H9 (cell line): ENCODE measurements at regions not wholly inside any gene's neighbourhood (a gene's known extent, or its start where the extent isn't known, plus 50 kb on each side); places are given as distances from the start of the nearest gene placed in this dataset.

Source experiments
- DNase-seq: peaks from one replicate; pipeline ENCODE4 v3.0.0-alpha.2; 2017
- H2AFZ ChIP-seq: one replicate; pipeline ENCODE4 v1.6.1; 2013; ENCODE audit warnings: mild to moderate bottlenecking, low read length, control low read depth, moderate library complexity
- H2AK5ac ChIP-seq: 2 replicates; pipeline ENCODE4 v1.6.1; 2013; ENCODE audit warnings: low read length, control low read depth, mixed read lengths; ENCODE audit not compliant: insufficient read length
- H2BK120ac ChIP-seq: one replicate; pipeline ENCODE4 v1.6.1; 2013; ENCODE audit warnings: low read depth, mild to moderate bottlenecking, low read length, control low read depth, inconsistent platforms; ENCODE audit not compliant: poor library complexity, severe bottlenecking
- H2BK12ac ChIP-seq: 2 replicates; pipeline ENCODE4 v1.6.1; 2013; ENCODE audit warnings: low read length, control low read depth, mixed read lengths, low read depth; ENCODE audit not compliant: insufficient read length
- H2BK15ac ChIP-seq: 2 replicates; pipeline ENCODE4 v1.6.1; 2013; ENCODE audit warnings: low read depth, low read length, control low read depth
- H2BK20ac ChIP-seq: one replicate; pipeline ENCODE4 v1.6.1; 2013; ENCODE audit warnings: low read depth, mild to moderate bottlenecking, low read length, control low read depth, inconsistent platforms; ENCODE audit not compliant: poor library complexity, severe bottlenecking
- H2BK5ac ChIP-seq: 2 replicates; pipeline ENCODE4 v1.6.1; 2013; ENCODE audit warnings: low read length, control low read depth, mixed read lengths; ENCODE audit not compliant: insufficient read length
- H3K14ac ChIP-seq: 2 replicates; pipeline ENCODE4 v1.6.1; 2013; ENCODE audit warnings: low read length, control low read depth; ENCODE audit not compliant: insufficient read depth
- H3K18ac ChIP-seq: 2 replicates; pipeline ENCODE4 v1.6.1; 2013; ENCODE audit warnings: low read depth, mild to moderate bottlenecking, mixed read lengths, low read length, control low read depth; ENCODE audit not compliant: insufficient read length
- H3K23ac ChIP-seq: 2 replicates; pipeline ENCODE4 v1.6.1; 2013; ENCODE audit warnings: low read length, control low read depth, mixed read lengths, low read depth; ENCODE audit not compliant: insufficient read length
- H3K23me2 ChIP-seq: 2 replicates; pipeline ENCODE4 v1.6.1; 2013; ENCODE audit warnings: low read depth, mild to moderate bottlenecking, mixed read lengths, low read length, control low read depth; ENCODE audit not compliant: insufficient read length, poor library complexity, severe bottlenecking
- H3K27ac ChIP-seq: 2 replicates; pipeline ENCODE4 v1.5.1; 2013; ENCODE audit warnings: low read length, control low read depth, mixed read lengths, low read depth; ENCODE audit not compliant: insufficient read length
- H3K27me3 ChIP-seq: 2 replicates; pipeline ENCODE4 v1.6.1; 2013; ENCODE audit warnings: low read length, control low read depth, inconsistent platforms; ENCODE audit not compliant: insufficient read depth
- H3K4ac ChIP-seq: 2 replicates; pipeline ENCODE4 v1.6.1; 2013; ENCODE audit warnings: low read depth, mild to moderate bottlenecking, control low read depth, inconsistent platforms, low read length, moderate library complexity
- H3K4me1 ChIP-seq: 2 replicates; pipeline ENCODE4 v1.6.1; 2013; ENCODE audit warnings: low read length, control low read depth, inconsistent platforms; ENCODE audit not compliant: insufficient read depth
- H3K4me2 ChIP-seq: 2 replicates; pipeline ENCODE4 v1.6.1; 2013; ENCODE audit warnings: low read length, control low read depth, mixed read lengths; ENCODE audit not compliant: insufficient read length, insufficient read depth
- H3K56ac ChIP-seq: 2 replicates; pipeline ENCODE4 v1.6.1; 2013; ENCODE audit warnings: low read depth, mild to moderate bottlenecking, mixed read lengths, low read length, control low read depth; ENCODE audit not compliant: insufficient read length
- H3K79me1 ChIP-seq: 2 replicates; pipeline ENCODE4 v1.6.1; 2013; ENCODE audit warnings: low read depth, mild to moderate bottlenecking, moderate library complexity, low read length, control low read depth, inconsistent platforms; ENCODE audit not compliant: insufficient read depth, poor library complexity, severe bottlenecking
- H3K79me2 ChIP-seq: 2 replicates; pipeline ENCODE4 v1.6.1; 2013; ENCODE audit warnings: low read length, control low read depth, inconsistent platforms; ENCODE audit not compliant: insufficient read depth
- H3K9ac ChIP-seq: 2 replicates; pipeline ENCODE4 v1.6.1; 2013; ENCODE audit warnings: low read length, control low read depth, mixed read lengths; ENCODE audit not compliant: insufficient read length; ENCODE audit errors: extremely low read depth
- H3K9me3 ChIP-seq: one replicate; pipeline ENCODE4 v1.6.1; 2013; ENCODE audit warnings: low read depth, low read length, inconsistent platforms; ENCODE audit not compliant: control insufficient read depth
- H3T11ph ChIP-seq: one replicate; pipeline ENCODE4 v1.6.1; 2013; ENCODE audit warnings: mild to moderate bottlenecking, low read length, control low read depth, inconsistent platforms
- H4K20me1 ChIP-seq: one replicate; pipeline ENCODE4 v1.6.1; 2013; ENCODE audit not compliant: control insufficient read depth, insufficient read length, insufficient read depth
- H4K5ac ChIP-seq: 2 replicates; pipeline ENCODE4 v1.6.1; 2013; ENCODE audit warnings: low read depth, mild to moderate bottlenecking, mixed read lengths, low read length, control low read depth; ENCODE audit not compliant: insufficient read length
- H4K8ac ChIP-seq: replicated peaks from 2 replicates; pipeline ENCODE4 v1.6.1; 2013; ENCODE audit warnings: low read length, control low read depth, mixed read lengths, low read depth; ENCODE audit not compliant: insufficient read length
- H4K91ac ChIP-seq: 2 replicates; pipeline ENCODE4 v1.6.1; 2013; ENCODE audit warnings: low read depth, mild to moderate bottlenecking, moderate library complexity, mixed read lengths, low read length, control low read depth; ENCODE audit not compliant: insufficient read length
- H3K27ac Mint-ChIP-seq, 3 experiments: 2 replicates in 2 of 3; 3 replicates in 1 of 3; pipeline ENCODE4 v1.8.0; 2020 to 2021; ENCODE audit warnings: mixed read lengths in 3 of 3, mild to moderate bottlenecking in 1 of 3, moderate library complexity in 1 of 3
- H3K27me3 Mint-ChIP-seq: 2 replicates; pipeline ENCODE4 v1.8.0; 2021; ENCODE audit warnings: low read depth, mild to moderate bottlenecking, moderate library complexity, mixed read lengths
- H3K36me3 Mint-ChIP-seq, 3 experiments: 2 replicates in 2 of 3; 3 replicates in 1 of 3; pipeline ENCODE4 v1.8.0; 2020 to 2021; ENCODE audit warnings: low read depth in 3 of 3, mixed read lengths in 3 of 3; ENCODE audit not compliant: insufficient read depth in 1 of 3
- H3K4me1 Mint-ChIP-seq, 2 experiments: 2 replicates each; pipeline ENCODE4 v1.8.0; 2020; ENCODE audit warnings: mixed read lengths in 2 of 2
- H3K4me3 Mint-ChIP-seq, 2 experiments: 2 replicates in 1 of 2; 3 replicates in 1 of 2; pipeline ENCODE4 v1.8.0; 2020 to 2021; ENCODE audit warnings: mild to moderate bottlenecking in 2 of 2, mixed read lengths in 2 of 2, moderate library complexity in 1 of 2
- H3K9me3 Mint-ChIP-seq, 2 experiments: 2 replicates in 1 of 2; 3 replicates in 1 of 2; pipeline ENCODE4 v1.8.0; 2020; ENCODE audit warnings: mild to moderate bottlenecking in 2 of 2, mixed read lengths in 2 of 2, moderate library complexity in 1 of 2
- TF ChIP-seq, protein P1 (sequence below): fragments of 200-600 bp; sonication (generic); conservative IDR thresholded peaks from 3 replicates; pipeline ENCODE4 v1.8.0; 2021; ENCODE audit warnings: antibody characterized with exemption, mild to moderate bottlenecking

DNA sequence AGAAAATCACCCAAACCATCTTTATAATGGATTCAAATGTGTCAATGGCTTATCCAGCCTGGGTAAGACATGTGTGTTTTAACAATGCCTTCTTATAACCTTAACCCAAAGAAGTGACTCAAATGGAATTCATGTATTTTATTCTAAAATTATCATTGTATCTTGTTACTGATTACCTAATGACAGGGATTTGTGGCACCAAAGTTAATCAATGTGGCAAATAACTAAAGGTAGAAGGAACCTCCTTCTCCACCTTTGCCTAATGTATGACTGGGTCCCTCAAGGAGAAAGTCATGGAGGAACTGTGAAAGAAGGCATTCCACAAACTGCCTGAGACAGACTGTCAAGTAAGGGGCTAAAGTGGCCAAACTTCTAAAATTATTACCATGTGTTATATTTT lies 84.4 kb upstream of the ITGA1 start:
- H4K91ac ChIP-seq = no peak overlapping the region
- H3K4me3 Mint-ChIP-seq = no peak overlapping the region
- H2AK5ac ChIP-seq = no peak overlapping the region
- no peak overlapping the region for H3K27ac Mint-ChIP-seq
- no peaks in the 10 kb centered on the region for H3K36me3 Mint-ChIP-seq
- H3K9me3 Mint-ChIP-seq = no peaks in the 10 kb centered on the region
- no peak overlapping the region for H3K14ac ChIP-seq
- H3K79me1 ChIP-seq = no peaks in the 10 kb centered on the region
- peaks cover 3% of the 10 kb centered on the region; the same call in 1 of the 2 replicates for H3K4me1 ChIP-seq
- no peak overlapping the region for H2BK15ac ChIP-seq
- H2BK120ac ChIP-seq = no peak overlapping the region
- no peaks in the 10 kb centered on the region for H4K20me1 ChIP-seq
- no peak overlapping the region for H3K4ac ChIP-seq
- H3K27ac ChIP-seq = no peak overlapping the region
- no peak overlapping the region for H3K9ac ChIP-seq
- H3K4me1 Mint-ChIP-seq = peaks cover 9 to 13% of the 10 kb centered on the region in 2 experiments
- no peak overlapping the region for H4K5ac ChIP-seq
- no peak overlapping the region for H2BK12ac ChIP-seq
- no peak overlapping the region for H2AFZ ChIP-seq
- H3K79me2 ChIP-seq = no peaks in the 10 kb centered on the region
- no peak overlapping the region for H3K56ac ChIP-seq
- H3K18ac ChIP-seq = no peak overlapping the region
- H3K9me3 ChIP-seq = no peaks in the 10 kb centered on the region
- DNase-seq = no peak
- H3T11ph ChIP-seq = no peak overlapping the region
- no peaks in the 10 kb centered on the region for H3K27me3 Mint-ChIP-seq
- TF ChIP-seq, protein P1, sequence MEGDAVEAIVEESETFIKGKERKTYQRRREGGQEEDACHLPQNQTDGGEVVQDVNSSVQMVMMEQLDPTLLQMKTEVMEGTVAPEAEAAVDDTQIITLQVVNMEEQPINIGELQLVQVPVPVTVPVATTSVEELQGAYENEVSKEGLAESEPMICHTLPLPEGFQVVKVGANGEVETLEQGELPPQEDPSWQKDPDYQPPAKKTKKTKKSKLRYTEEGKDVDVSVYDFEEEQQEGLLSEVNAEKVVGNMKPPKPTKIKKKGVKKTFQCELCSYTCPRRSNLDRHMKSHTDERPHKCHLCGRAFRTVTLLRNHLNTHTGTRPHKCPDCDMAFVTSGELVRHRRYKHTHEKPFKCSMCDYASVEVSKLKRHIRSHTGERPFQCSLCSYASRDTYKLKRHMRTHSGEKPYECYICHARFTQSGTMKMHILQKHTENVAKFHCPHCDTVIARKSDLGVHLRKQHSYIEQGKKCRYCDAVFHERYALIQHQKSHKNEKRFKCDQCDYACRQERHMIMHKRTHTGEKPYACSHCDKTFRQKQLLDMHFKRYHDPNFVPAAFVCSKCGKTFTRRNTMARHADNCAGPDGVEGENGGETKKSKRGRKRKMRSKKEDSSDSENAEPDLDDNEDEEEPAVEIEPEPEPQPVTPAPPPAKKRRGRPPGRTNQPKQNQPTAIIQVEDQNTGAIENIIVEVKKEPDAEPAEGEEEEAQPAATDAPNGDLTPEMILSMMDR = no peak
- no peaks in the 10 kb centered on the region for H3K27me3 ChIP-seq
- H3K23ac ChIP-seq = no peak overlapping the region
- no peak overlapping the region for H4K8ac ChIP-seq
- no peak overlapping the region for H2BK5ac ChIP-seq
- no peaks in the 10 kb centered on the region for H3K23me2 ChIP-seq
- no peak overlapping the region for H3K4me2 ChIP-seq
- H2BK20ac ChIP-seq = no peak overlapping the region
